Medulla oblongata (tissue), 1 donor: ENCODE measurements at regions not wholly inside any gene's neighbourhood (a gene's known extent, or its start where the extent isn't known, plus 50 kb on each side); places are given as distances from the start of the nearest gene placed in this dataset.
"Not testable (repeated sequence)": the region's sequence is repeated elsewhere in the genome, so short reads cannot be mapped to it uniquely, and the experiment has no call there.

ENCODE experiments used
- DNase-seq: peaks from one replicate; pipeline ENCODE4 v3.0.0-alpha.2; 2015; ENCODE audit errors: extremely low spot score

DNA sequence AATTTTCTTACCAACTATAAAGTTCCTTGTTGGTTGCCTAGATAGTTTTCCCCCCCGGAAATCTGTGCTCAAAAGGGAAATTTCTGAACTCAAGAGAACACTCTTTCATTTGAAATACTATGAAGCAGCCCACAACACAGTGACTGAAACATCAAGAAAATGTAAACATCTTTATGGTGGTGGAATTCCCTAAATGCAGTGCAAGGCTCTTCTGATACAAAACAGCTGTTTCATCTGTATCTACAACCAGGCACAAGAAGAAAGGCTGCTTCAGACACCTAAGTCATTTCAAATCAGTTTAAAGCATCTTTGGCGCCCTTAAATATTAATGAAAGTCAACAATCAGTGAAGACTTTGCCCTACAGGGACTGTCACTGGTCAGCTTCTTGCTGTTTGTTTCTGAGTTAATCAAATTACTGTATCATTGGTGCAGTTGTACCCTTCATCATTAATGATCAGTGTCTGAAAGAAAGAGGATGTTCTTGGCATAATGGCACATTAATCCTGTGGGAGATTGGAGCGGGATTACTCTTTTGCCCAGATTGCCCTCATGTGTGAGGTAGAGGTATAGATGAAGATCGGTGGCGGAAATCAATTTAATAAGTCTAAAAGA, 947.0 kb downstream of the NR2F1-AS1 start:
- DNase-seq: no peak

DNA sequence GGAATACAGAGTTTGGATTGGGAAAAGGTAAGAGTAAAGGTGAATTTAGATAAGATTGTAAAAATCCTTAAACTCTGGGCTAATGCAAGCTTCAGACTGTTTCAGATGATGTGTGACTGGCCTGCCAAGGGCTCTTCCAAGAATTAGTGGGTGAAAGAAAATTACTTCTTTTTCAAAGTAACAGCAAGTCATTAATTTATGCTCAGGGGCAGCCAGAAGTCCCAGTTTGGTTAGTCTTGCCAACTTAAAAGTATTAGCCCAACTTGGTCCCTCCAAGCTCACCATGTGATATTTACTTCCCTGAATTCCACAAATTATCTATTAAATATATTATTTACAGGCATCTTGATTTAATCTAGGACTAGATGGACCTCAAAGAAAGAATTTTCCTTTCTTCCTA, 947.8 kb downstream of the NR2F1-AS1 start:
- peak; percentile 39 for DNase-seq

DNA sequence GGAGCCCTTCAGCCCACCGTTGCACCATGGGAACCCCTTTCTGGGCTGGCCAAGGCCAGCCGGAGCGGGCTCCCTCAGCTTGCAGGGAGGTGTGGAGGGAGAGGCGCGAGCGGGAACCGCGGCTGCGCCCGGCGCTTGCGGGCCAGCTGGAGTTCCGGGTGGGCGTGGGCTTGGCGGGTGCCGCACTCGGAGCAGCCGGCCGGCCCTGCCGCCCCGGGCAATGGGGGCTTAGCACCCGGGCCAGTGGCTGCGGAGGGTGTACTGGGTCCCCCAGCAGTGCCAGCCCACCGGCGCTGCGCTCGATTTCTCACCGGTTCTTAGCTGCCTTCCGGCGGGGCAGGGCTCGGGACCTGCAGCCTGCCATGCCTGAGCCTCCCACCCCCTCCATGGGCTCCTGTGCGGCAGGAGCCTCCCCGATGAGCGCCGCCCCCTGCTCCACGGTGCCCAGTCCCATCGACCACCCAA, 949.8 kb downstream of the NR2F1-AS1 start:
- DNase-seq: not testable (repeated sequence)

DNA sequence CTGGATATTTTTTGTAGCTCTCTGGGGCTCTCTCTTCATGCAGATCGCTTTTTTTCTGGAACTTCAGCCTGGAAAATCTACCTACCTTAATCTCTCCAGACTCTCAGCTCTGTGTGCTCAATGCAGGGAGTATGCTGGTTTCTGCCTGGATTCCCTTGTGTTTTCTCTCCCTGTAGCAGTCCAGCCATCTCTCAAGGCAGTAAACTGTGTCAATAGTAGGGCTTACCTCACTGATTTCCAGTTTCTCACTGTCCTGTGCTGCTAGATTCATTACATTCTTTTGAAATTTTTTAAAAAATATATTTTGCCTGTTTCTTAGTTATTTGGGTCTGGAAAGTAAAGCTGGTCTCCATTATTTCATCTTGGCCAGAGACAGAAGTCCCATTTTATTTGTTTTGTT, 951.4 kb downstream of the NR2F1-AS1 start:
- no peak for DNase-seq

DNA sequence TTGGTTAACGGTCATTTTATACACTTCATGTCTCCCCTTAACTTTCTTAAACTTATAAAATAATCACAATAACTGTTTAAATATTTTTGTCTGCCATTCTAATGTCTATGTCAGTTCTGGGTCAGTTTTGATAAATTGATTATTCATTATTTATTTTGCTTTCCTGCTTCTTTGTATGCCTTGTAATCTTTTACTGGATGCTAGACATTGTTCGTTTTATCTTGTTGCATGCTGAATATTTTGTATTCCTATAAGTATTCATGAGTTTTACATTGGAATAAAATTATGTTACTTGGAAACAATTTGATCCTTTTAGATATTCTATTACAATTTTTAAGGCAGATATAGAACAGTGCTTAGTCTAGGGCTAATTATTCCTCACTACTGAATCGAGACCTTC, 952.0 kb downstream of the NR2F1-AS1 start:
- no peak for DNase-seq

DNA sequence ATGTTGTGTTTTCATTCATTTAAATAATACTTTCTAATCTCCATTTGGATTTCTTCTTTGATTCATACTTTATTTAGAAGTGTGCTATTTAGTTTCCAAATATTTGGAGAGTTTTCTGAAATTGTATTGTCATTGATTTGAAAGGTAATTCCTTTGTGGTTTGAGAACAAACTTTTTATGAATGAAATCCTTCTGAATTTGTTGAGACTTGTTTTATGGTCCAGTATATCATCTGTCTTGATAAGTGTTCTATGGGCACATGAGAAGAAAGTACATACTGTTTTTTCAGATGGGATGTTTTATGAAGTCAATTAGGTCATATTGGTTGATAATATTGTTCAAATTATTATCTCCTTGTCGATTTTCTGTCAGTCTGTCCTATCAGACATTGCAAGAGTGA, 953.8 kb downstream of the NR2F1-AS1 start:
- DNase-seq: no peak

DNA sequence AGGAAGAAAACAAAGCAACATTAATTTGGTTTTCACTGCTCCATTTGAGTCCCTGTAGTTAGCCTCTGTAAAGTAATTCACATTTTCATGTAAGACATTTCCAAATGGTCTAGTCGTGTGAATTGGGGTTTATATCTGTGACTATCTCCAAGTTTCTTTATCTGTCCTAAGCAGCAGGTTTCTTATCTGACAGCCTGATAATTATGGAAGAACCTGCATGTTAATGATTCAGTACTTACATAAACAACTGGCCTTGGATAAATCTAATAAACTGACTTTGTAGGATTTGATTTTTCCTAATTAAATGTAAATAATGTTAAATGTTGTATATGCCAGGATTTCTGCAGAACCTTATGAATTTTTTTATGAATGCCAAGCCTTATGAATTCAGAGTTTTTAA, 964.9 kb downstream of the NR2F1-AS1 start:
- no peak for DNase-seq

DNA sequence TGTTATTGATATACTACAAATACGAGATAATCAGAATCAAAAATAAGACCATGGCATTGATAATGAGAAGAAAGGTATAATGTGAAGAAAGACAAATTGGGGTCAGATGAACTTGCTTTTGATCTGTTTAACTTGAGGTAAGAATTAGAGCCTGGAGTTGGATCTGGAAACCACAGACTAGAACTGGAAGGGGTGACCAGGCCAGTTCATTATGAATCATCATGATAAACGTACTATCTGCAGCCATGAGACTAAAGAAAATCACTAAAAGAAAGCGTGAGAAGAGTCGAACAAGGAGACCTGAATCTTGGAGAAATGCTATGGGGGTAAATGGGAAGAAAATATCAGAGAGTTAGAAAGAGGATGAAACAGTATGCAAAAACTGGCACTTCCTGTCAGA, 967.5 kb downstream of the NR2F1-AS1 start:
- no peak for DNase-seq

DNA sequence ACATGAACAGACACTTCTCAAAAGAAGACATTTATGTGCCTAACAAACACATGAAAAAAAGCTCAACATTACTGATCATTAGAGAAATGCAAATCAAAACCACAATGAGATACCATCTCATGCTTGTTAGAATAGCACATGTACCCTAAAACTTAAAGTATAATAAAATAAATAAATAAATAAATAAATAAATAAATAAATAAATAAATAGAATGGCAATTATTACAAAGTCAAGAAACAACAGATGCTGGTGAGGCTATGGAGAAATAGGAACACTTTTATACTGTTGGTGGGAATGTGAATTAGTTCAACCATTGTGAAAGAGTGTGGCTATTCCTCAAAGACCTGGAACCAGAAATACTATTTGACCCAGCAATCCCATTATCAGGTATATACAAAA, 970.6 kb downstream of the NR2F1-AS1 start:
- not testable (repeated sequence) for DNase-seq

DNA sequence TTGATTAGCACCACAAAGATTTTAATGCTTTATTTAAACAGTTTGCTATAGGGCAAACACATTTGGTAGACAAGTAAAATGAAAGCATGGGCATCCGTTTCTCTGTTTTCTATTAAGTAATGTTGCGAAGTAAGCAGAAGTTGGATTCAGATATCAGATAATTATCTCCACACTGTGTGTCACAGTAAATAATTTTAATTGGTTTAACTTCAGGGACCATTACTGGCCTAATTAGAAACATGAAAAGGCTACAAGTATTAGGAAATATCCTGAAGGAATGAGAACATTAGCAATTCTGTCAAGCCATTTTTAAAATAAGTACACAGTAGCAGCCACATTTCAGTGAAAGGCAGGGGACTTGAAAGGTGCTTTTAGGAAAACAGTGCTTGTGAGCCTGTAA, 975.4 kb downstream of the NR2F1-AS1 start:
- no peak for DNase-seq

DNA sequence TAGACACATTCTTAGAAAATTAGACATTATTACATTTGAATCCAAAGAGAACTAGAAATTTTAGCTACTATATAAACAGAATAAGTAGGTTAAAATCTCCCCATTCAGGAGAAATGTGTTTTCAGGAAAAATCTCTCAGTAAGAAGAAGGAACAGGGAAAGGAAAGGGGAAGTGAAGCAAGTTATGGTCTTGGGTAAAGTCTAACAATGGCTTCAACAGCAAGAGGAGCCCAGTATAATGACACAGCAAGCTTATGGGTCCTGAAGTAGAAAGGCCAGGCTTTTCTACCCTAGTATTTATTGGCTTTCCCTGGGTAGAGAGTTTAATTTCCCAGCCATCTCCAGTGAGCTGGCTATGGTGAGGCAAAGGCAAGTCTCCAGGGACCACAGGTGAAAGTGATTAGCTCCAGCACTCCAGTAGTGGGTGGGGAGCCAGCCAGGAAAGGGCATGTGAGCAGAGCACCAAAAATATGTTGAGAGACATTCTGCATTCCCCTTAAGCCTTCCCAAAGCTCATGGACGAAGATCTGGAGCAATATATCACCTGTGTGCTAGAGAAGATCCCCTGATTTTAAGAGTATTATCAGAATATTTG, 981.7 kb downstream of the NR2F1-AS1 start:
- DNase-seq: no peak

DNA sequence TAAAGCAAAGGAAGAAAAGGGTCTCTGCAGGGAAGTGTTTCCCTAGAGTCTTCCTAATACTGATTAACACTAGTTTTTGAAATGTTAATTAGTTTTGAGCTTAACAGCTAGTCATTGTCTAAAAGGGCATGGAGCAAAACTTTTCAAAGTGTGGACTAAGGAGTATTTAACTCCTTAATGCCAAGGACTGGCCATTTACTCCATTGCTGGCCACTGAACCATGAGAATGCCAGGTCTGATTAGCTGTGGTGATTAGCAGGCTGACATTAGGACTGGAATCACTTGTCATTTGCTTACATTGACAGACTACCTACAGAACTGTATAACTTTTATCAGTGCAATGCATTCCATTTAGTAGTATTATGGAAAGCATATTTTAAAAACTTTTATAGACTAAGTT, 987.0 kb downstream of the NR2F1-AS1 start:
- no peak for DNase-seq

DNA sequence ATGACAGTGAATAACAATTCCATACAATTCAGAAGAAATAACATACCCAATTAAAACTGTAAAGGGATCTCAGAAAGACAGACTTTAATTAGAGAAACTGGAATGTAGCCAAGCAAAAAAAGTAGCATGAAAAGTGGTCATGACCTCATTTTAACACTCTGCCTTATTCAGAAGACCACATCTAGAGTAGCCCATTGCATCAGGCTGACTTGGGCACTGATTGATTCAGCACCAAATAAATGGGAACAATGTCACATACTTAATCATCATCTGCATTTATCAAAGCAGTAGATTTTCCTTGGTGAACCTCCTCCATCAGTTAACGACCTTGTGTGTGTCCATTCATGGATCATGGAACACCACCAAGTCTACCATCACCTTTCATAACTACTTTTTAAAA, 992.1 kb downstream of the NR2F1-AS1 start:
- no peak for DNase-seq

DNA sequence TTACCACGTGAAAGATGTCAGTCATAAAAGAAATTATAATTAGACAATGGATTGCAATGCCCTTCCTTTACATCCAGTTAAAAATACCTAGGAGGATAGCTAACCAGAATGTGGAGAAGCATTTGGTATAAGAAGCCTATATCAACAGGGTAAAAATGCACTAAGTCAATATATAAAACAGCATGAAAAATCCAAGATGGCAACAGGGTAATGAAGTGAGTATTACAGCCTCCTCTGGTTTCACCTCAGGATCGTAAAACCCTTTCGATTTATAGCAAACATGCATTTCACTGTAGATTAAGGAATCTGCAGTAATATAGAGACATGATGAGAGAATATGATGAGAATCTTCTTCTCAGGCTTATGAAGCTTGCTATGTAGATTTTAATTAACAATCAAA, 999.3 kb downstream of the NR2F1-AS1 start:
- no peak for DNase-seq

DNA sequence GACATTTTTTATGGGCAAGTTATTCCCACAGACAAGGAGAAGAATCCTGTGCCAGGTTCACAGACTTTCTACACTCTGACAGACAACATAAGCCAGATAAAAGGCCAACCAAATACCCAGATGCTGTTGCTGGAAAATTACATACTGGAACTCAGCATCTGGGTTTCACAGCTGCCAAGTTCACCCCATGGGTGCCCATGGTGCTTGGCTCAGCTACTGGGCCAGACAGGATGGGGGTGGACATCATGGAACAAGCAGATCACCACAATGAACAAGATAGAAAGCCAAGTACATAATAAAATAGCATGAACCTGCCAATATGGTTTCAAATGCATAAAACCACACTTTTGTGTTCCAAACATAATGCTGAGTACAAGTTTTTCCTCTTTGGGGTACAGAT, 999.8 kb downstream of the NR2F1-AS1 start:
- no peak for DNase-seq

DNA sequence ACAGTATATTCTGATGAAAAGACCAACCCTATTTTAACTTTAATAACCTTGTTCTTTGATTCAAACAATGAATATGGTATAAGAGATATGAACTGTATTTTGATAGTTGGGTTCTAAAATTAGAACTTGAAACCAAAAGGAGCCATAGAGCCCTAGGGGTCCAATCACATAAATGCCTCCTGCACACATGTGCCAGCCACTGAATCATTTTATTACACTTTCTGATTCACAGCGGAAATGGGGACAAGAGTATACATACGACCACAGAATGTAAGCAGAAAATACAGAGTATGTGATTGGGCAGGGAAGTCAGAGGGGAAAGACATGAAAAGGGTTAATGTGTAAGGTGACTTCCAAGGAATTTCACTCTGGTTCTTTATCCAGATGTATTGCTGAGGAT, 1000.2 kb downstream of the NR2F1-AS1 start:
- DNase-seq: no peak

DNA sequence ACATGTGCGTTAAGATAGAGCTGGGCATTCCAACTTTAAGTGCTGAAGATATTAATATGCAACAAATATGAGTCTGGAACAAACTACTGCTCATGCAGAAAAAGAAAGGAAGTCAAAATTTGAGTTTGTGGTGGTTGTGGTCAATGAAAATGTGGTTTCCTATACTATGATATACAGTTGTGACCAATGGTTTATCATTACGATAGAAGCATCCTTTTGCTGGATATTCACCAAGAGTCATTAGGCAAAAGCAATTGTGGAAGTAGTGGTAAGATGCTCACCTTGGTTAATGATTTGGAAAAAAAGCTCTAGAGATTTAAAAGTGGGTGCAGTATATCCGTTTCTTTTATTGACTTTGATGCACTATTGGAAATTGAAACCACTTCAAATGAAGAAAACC, 1007.0 kb downstream of the NR2F1-AS1 start:
- DNase-seq: no peak

DNA sequence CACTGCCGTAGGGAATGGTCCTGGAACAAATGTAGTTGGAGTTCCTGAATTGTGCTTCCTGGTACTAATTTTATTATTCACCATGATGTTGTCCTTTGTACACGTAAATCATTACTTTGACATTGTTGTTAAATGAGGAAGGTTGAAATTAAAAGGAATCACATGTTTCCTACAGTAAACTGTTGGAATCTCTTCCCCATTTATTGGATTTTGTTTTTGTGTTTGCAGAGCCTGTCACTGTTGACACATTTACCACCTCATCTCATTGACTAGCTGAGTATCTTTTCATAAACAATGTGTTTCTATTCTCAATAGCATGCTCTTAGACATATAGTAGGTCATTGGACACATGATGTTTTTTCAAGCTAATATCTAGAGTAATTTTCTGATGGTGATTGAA, 1012.5 kb downstream of the NR2F1-AS1 start:
- DNase-seq: no peak

DNA sequence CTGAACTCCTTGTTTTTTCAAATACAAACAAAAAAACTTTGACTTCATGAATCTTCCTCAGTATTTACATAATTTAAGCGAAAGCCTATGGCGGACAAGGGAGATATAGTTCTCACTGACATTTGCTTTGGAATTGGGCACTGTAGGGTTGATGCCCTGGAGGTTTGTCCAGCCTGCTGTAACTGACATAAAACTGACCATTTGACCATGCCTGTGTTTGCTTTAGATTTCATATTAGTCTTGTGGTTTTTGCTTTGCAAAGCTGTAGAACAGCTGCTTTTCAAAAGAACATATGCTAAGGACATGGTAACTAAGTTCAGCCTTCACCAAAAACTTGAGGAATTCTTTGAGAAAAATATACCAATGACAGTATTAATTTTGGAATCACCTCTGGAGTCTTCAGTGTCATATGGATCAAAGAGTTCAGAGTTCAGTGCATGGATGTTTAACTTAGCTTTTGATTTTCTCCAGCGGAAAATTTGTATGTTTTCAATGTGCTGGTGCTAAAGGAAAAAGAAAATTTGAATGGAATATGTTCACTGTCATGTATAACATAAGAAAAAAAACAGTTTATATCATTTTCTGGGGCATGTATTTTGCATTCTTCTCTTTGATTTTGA, 1013.1 kb downstream of the NR2F1-AS1 start:
- no peak for DNase-seq

DNA sequence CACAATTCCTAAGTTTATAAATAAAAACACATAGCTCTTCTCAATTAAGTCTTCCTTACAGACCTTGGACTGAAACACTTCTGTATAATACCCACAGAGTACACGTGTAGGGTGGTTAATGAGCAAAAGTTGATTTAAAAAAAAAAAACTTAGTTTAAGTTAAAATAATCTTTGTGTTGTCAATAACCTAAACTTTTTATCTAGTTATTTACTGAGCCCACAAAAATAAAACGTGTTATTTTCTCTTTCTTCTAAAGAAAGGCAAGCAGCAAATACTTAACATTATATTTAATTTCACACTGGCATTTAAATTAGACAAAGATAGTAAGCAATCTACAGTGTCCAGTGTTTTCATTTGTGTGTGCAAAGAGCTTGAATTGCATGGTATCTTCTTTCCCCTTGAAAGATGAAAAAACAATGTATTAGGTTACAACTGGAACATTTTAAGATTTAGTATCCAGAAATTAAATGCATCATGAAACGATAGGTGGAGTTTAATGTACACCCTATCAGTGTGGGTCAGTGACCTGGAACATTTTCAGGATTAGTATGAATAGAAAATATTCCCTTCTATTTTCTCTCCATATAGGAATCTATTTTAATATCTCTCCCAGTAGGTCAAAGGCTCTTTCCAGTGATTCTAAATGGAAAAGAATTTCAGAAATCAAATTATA, 1014.8 kb downstream of the NR2F1-AS1 start:
- no peak for DNase-seq

DNA sequence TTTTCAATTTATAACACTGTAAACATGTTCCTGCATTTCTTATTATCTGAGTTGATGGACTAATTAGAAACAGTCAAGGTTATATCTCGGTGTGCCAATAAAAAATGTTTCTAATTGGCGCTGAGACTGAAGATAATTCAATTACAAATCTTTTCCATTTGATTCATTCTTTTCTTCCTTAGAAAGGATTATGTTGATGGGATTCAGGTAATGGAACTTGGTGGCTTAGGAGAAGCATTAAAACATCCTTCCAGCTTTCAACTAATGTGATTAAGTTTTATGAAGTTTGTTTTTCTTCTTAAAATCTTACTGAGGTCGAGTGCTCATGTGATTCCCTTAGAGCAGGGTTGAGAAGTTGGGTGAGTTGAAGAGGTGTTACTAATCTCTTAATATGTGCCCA, 1015.3 kb downstream of the NR2F1-AS1 start:
- DNase-seq: no peak

DNA sequence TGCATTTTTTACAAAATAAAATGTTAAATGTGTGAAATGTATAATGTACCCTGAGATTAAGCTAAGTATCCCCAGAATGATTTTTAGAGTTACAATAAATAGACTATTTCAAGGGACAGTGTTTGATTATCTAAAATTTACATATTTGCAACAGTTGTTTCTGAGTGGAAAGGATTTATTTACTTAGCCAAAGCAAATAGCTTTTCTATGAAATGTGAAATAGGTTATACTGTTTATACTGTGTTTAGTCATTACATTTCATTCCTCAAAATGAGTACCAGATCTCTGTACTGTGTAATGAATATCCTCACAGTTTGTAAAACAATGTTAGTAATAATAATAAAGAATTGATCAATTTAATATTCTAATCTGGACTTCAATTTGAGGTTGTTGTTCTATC, 1019.0 kb downstream of the NR2F1-AS1 start:
- no peak for DNase-seq

DNA sequence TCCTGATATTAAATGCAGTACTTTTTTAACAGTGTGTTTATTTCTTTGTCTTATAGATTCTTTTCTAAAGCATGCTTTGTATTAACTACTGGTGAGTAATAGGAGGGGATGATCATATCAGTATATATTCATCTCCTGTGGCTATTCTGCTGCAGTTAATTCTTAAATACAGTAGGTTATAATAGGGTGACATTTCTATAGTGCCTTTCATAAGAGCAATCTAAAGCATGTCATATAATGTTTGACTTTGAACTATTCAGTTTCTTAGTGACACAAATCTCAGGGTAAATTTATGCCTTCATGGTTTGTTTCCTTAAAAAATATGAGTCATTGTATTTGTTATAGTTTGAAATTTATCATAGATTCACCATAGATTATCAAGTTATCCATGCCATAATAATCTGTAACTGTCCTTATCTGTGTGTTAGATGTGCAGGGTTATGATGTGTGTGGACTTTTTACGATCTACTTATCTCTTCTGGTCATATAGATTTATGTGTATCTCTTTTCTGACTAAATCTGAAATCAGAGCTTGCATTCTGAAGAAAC, 1019.5 kb downstream of the NR2F1-AS1 start:
- DNase-seq: no peak
